Left renal cortex interstitium (tissue), 4 donors: ENCODE measurements at regions not wholly inside any gene's neighbourhood (a gene's known extent, or its start where the extent isn't known, plus 50 kb on each side); places are given as distances from the start of the nearest gene placed in this dataset.

Source experiments
- DNase-seq, 4 donors: peaks; one replicate each; pipeline ENCODE4 v3.0.0-alpha.2; 2013; ENCODE audit warnings: low read depth in 4 of 4, low spot score in 2 of 4, missing footprints in 1 of 4

- no peak for DNase-seq
Measured at GRCh38 chr13:74005320-74006157, 128.7 kb downstream of the KLF12 start.

GRCh38 chr13:74004109-74004508 lies 130.1 kb downstream of the KLF12 start:
- DNase-seq: no peak

DNA sequence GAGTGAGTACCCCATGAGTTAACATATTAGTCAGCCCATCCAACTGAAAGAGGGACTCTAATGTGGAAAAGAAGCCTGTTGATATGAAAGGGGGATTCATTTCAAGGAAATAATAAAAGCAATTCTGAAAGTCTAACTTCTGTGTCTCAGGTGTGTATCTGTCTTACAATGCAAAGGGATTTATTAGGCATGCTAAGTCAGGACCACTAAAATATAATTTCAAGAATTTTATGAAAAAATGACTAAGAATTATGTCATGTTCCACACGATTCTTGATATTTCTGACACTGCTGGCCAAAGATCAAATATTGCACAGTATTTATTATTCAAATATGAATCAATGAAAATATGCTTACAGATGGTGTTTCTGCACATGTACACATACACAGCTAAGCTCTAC lies 130.8 kb downstream of the KLF12 start:
- no peak for DNase-seq

DNA sequence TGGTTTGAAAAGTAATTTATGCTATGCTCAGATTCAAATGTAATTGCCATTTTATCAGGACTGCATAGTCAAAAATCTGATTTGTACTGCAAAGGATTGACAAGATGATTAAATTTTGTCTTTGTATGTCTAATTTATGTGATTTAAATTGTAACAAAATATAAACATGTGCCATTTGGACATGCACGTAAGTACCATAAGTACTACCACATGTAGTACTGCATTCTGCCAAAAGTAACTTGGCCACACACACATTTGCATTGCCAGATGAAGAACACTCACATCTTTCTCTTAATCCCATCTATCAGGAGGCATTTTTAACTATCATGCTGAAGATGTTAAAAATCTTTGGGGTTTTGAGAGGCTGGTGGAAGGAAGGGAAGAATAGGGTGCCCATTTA lies 133.3 kb downstream of the KLF12 start:
- no peak for DNase-seq

GRCh38 chr13:73998631-73999030 lies 135.6 kb downstream of the KLF12 start:
- DNase-seq: no peak

DNA sequence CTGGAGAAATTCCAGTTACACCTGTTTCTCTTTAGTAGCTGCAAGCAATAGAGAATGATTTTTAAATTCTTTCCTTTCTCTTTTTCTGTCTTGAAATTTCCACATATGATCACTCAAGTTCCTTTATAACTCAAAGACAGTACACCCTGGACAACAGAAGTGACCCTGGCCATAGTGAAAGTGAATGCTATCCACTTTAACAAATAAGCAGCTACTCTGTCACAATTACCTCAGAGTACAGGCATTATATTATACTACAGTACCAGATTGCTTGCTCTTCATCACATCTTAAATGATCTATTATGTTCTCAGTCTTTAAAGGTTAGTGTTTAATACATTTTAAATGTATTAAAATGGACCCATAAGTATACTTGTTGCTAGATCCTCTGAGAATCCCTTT lies 136.2 kb downstream of the KLF12 start:
- DNase-seq: no peak

- no peak for DNase-seq
Measured at GRCh38 chr13:73996569-73996968, 137.6 kb downstream of the KLF12 start.

- DNase-seq: no peak
Measured at GRCh38 chr13:73995736-73996135, 138.5 kb downstream of the KLF12 start.

DNA sequence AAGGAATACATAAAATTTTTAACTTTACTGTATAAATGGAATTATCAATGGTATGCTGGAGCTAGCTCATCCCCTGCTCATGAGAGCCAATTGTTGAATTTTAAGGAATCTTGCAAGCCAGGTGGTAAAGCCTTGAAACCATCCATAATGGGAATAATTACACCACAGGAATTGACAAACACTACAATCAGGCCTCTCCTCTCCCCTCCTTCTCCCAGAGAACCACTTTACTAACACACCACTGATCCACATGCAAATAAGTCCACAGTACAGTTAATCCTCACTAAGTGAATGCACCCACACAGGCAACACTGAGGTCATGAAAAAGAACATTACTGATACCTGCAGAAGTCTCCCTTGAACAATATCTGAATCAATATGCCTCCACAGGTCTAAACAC lies 140.5 kb downstream of the KLF12 start:
- DNase-seq: no peak

GRCh38 chr13:73991884-73992283 lies 142.3 kb downstream of the KLF12 start:
- DNase-seq: no peak

DNA sequence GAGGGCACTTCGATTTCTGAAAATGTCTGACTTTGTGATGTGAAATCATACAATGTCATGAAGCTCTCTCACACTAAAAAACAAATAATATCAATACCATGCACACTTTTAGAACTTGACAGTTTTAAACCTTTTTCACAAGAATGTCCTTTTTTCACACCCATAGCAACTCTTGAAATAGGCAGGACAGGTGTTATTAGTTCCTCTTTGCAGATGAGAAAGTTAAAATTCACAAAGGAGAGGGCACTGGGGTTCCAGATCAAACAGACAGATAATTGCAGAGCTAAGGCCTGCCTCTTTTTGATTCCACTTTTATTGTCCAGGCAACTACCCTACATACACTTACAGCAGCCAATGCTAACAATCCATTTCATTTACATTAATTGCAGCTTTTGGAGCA lies 142.8 kb downstream of the KLF12 start:
- DNase-seq: no peak

DNA sequence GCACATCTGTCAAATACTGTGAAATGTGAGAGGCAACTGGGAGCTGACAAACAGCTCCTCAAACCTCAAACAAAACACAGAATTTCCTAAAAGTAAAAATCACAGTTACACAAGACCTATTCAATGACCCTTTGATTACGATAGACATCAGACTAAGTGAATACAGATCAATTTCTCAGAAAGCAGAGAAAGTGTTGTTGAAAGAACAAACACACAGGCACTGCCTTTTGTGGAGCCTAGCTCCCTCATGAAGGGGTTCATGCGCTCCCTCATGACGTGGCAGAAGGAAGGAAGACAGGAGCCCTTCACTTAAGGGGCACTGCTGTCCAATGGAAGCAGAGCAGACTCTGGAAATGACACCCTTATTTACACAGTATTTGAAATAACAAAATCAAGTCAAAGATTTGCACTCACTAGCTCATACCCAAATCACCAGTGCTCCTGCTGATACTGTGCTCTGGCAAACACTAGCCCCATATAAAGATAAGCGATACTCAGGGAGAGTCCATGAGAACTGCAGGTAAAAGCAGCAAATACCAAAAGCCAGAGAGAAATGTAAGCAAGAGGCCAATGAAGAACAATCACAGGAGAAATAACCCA lies 144.9 kb downstream of the KLF12 start:
- DNase-seq: no peak

DNA sequence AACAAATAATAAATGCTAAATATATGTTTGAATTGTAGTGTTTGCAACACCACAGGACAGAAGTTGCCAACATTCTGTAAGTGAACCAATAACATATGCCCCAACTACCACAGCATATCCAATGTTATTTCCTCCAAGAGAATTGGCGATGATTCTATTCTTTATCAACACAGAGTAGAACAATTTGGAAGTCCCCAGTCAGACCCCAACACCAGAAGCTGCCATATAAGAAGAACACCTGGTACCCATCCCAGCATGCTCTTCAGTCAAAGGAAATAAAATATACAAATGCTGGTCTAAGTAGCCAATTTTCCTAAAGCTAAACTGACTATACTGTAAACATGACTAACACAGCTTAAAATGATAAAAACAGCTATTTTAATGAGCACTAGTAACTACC lies 145.7 kb downstream of the KLF12 start:
- no peak for DNase-seq

DNA sequence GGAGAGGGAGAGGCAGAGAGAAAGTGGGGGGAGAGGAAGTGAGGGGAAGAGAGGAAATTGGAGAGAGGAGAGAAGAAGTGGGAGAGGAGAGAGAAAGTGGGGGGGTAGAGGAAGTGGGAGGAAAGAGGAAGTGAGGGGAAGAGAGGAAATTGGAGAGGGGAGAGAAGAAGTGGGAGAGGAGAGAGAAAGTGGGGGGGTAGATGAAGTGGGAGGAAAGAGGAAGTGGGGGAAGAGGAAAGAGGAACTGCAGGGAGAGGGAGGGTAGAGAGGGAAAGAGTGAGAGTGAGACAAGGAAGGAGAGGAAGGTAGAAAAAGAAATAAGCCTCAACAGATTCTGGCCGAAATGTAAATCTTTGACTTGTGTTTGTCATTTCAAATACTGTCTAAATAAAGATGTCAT lies 146.6 kb downstream of the KLF12 start:
- no peak for DNase-seq

DNA sequence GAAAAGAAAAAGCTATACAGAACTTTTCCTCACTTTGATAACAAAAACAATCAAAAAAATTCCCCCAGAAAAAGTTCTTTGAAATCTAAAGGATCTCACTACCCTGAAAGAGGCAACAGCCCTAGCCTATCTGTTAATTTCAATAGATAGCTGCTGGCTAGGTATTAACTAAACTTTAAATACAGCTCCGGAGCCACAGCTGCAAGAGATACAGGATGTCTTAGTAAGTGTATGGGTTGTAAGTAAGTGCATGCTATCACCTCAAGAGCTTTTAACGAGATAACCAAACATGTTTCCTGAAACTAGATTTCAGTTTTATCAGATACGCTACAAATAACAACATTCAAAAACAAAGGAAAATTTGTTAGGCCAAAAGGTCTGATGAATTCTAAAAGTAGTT lies 148.4 kb downstream of the KLF12 start:
- DNase-seq: no peak

DNA sequence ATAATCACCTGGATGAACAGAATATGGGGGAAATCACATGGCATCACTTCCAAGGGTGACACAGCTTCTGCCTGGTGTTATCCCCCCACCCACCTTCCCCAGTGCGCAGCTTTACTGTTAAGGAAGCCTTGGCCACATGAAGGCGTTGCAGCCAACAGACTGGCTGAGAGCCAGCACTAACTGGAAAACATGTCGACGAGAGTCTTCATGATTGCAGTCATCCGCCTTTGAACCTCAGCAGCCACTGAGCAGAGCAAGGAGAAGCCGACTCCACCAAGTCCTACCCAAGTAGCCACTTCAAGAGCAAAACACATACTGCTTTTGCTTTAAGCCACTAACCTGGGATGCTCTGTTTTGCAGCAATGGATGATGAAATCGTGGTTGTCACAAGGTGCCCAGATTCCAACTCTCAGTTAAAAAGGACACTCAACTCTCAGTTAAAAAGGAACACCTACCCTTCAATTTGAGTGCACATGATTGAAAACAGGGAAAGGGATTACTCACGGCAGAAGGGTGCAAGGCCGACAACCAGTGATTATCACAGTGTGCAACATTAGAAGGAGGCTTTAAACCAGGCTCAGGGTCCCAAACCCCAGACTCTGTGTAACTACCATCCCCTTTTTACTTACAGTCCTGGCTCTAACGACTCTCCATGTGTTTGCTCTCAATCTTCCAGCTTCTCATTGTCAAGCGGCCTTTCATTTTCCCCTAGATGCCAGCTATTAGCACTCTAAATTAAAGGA lies 149.1 kb downstream of the KLF12 start:
- no peak for DNase-seq

DNA sequence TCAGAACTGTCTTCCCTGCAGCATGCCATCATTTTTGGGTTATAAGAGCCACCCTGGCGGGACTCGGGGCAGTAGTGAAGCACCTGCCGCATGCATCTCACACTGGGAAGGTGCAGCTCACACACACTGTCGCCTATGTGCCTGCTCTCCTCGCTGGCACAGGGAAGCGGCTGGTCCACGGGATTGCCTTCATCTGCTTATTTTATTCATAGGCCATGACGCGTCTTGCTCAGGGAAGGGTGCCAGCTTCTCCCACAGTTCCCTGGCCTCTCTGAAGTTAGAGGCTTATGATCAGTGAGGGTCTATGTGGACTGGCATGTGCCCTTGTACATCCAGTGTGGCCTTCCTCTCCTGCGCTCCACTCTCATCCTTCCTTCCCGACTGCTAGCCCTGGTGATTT lies 150.0 kb downstream of the KLF12 start:
- DNase-seq: no peak

DNA sequence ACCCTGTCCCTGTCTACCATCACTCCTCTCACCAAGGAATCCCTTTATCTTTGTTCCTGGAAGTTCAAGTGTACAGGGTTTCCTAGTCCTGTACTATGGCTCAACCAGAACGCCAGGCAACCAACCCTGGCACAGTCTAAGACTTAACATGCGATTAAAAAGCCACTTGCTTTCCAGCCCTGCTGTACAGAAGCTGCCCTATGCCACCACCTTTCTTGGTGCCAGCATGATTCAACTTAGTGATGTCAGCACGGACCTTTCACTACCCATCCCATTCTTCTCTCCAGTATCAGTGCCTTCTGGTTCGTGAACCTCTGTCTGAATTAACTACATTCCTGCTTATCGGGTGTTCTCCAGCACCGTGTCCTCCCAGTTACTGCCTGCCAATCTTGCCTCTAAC lies 151.1 kb downstream of the KLF12 start:
- no peak for DNase-seq

GRCh38 chr13:73981595-73981994 lies 152.6 kb downstream of the KLF12 start:
- DNase-seq: peak in 1 of 4 donors; percentile 20

- DNase-seq: no peak
Measured at GRCh38 chr13:73975767-73976166, 158.4 kb downstream of the KLF12 start.

- DNase-seq: no peak
Measured at GRCh38 chr13:73974051-73974450, 160.2 kb downstream of the KLF12 start.

DNA sequence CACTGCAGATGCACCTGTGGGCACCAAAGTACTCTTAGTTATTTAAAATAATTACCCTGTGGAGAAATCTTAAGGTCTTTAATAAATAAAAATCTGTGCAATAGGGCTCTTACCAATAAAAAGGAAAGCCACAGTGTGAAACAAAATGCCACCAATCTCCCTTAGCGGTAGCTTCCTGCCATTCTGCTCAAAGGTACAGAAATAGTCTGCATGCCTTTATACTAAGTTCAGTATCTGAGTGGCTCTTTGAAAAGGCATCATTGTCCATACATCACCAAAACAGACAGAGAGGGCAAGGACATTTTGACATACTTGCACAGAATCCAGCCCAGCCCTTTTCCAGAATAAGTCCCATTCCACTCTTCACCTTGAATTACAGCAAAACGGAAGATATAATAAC lies 161.0 kb downstream of the KLF12 start:
- DNase-seq: no peak
